HG02870 (cell line): ENCODE measurements at regions not wholly inside any gene's neighbourhood (a gene's known extent, or its start where the extent isn't known, plus 50 kb on each side); places are given as distances from the start of the nearest gene placed in this dataset.

Experiments used
- ATAC-seq: cut with Tn5 transposase; IDR thresholded peaks from one replicate; pipeline ENCODE4 v1.9.1; 2021; ENCODE audit warnings: mild to moderate bottlenecking, moderate library complexity; ENCODE audit not compliant: unreplicated experiment

DNA sequence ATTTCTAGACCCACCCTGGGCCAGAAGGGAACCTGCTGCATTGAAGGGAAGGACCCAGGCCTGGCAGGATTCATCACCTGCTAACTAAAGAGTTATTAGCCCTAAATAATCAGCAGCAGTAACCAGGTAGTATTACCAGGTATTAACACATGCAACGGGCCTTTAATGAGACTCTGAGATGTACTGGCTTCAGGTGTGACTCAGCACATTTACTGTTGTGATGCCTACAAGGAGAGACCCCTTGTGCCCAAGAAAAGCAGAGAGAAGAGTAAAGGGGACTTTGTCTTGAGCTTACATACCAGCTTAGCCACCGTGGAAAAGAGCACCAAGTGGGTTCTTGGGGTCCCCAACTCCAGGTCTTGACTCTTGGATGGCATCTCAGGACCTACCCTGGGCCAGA lies 243.1 kb upstream of the SLC39A10 start:
- no peak for ATAC-seq

DNA sequence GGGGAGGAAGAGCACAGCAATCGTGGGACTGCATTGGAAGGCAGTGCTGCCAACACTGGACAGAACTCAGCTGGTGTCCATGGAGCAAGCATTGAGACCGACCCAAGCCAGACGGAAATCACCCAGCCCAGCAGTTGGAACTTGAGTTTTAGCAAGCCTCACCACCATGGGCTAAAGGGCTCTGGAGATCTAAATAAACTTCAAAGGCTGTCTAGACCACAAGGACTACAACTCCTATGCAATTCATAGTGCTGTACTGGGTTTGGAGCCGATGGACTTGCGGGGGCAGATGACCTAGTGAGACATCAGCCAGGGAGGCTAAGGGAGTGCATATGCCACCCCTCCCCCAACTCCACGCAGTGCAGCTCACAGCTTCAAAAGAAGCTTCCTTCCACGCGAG lies 243.6 kb upstream of the SLC39A10 start:
- no peak for ATAC-seq

DNA sequence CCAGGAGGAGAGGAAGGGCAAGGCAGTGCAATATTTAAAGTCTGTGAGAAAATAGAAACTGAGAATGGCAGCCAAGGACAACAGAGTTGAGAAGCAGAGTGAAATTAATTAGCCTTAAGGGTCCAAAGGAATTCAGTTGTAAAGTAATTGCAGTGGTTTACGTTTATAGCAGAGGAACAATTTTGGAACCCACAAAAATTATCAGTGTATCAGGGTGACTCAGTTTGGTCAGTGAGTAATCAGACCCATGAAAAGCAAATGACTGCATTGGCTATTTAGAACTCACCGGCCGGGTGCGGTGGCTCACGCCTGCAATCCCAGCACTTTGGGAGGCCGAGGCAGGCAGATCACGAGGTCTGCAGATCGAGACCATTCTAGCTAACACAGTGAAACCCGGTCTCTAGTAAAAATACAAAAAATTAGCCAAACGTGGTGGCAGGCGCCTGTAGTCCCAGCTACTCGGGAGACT lies 245.8 kb upstream of the SLC39A10 start:
- no peak for ATAC-seq

DNA sequence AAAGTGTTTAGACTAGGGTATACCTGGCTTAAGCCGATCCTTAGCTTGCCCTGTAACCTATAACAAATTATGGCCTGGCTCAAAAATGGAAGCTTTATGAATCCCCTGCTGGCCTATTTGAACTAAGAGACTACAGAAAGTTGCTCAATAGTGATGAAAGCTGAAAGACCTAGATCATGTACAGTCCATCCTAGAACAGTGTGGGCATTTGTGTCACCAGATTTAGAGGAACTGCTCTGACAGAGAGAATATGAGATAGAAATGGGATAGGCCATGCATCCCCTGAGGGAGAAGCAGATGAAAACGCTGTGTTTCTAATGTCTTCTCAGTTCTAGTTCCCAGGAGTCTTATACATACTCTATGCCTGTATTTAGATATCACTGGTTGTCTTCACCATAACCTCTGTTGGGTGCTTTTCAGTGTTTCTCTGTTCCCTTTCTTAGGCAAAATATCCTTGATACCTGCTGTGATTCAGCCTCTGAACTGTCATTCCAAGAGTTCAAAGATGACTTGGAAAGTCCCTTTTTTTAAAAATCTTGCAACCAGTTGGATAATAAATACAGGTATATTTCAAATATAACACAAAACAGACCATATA lies 246.9 kb upstream of the SLC39A10 start:
- ATAC-seq = peak; percentile 79

DNA sequence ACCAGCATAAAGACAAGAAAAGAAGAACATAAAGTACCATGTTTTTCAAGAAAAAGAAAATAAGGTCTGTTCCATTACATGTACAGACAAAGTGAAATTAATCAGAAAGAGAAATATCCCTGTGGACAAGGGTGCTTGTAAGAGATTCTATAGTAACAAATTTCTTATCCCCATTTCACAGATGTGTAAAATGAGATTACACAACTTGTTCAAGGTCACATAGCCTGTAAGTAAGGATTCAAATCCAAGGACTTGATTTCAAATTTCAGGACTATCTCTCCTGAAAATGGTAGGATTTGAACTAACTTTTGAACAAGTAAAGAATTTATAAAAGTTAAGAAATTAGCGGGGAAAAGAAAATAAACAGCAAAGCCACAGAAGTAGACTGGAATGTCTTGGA lies 248.2 kb upstream of the SLC39A10 start:
- ATAC-seq = no peak

DNA sequence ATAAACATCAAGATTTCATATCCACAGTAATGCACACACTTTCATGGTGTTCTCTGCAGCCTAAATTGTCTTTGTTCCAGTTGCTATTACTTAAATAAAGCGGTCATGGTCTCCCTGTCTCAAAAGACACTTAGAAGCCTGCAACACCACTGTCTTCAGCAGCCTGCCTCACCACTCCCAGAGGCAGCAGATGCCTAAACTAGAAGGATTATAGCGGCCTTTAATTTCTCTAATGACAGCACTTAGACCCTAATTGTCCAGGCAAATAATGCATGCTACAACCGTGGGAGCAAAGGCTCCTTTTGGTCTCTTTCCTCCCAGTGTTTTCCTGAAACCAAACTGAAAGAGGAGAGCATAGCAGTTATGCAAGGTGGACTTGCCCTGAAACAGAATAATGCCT lies 248.8 kb upstream of the SLC39A10 start:
- no peak for ATAC-seq

DNA sequence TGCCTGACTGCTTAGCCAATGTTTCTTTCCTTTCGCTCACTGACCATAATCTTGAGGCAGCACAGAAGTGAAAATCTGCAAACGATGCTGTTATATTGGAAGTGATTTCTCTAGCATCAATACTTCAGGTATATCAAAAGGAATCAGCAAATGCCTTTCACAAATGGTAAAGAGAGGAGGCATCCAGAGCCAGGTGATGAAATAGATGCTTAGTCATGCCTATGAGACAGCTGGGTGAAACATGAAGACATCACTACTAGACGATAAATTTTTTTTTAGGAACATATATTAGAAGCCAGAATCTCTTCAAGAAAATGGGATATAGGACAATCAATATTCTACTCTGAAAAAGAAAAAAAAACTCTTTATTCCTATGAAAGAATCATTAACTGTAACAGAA lies 249.2 kb upstream of the SLC39A10 start:
- no peak for ATAC-seq

DNA sequence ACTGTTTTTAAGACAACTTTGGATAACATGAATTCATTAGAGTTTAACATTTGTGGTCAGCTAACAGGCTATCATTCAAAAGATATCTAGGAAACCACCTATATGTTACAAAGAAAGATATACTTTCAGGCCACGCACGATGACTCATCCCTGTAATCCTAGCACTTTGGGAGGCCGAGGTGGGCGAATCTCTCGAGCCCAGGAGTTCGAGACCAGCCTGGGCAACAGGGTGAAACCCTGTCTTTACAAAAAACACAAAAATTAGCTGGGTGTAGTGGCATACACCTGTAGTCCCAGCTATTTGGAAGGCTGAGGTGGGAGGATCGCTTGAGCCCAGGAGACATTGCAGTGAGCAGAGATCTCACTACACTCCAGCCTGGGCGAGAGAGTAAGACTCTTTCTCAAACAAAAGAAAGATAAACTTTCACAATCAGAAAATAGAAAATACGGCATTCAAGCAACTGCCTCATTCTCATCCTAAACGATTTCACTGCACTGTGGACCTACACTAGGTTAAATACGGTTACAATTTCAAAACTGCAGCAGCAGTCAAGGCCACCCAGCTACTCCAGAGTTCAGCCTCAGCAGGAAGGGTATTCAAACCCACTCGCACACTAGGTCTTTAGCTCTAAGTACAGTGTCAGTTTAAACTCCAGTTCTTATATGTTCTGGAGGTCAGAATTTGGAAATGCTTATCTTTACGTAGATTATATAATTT lies 250.0 kb upstream of the SLC39A10 start:
- ATAC-seq = no peak

DNA sequence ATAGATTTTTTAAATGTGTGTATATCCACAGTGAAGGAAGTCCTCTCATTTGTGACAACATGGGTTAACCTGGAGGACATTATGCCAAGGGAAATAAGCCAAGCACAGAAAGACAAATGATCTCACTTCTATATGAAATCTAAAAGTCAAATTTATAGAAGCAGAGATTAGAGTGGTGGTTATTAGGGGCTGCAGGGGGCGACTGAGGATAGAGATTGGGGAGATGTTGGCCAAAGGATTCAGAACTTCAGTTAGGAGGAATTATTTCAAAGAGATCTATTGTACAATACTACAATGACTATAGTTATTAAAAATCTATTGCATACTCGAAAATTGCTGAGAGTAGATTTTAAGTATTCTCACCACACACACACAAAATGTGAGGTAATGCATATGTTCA lies 252.4 kb upstream of the SLC39A10 start:
- no peak for ATAC-seq

DNA sequence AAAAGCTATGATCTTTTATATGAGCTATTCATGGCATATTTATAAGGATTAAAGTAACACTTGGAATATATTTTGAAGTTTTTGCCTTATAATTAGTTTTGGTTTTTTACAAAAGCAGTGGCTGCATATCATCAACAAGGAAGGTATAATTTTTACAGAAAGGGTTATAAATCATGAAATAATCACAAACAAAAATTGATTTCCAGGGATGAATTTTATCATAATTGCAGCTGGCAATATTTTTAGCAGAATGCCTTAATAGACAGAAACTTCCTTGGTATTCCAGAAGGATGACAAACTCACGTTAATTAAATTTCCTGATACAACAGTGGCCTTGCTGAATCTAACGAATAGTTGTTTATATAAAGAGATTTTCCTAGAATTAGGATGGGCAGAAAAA lies 260.5 kb upstream of the SLC39A10 start:
- ATAC-seq = no peak

DNA sequence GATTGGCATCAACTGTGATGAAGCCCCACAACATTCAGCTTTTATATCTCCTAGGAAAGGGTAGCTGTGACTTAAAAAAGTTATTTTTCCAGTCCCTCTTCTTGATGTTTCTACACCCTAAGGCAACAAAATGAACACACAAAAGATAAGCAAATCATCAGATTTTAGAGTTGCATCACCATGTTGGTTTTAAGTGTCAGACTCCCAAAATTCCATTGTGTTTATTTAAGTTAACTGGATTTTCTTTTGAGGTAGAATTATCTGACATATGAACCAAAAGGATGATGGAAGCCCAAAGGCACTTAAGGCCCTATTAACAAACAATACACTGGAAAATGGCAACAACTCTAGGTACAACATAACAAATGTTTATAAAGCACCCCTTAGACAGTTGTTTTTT lies 261.7 kb upstream of the SLC39A10 start:
- no peak for ATAC-seq

DNA sequence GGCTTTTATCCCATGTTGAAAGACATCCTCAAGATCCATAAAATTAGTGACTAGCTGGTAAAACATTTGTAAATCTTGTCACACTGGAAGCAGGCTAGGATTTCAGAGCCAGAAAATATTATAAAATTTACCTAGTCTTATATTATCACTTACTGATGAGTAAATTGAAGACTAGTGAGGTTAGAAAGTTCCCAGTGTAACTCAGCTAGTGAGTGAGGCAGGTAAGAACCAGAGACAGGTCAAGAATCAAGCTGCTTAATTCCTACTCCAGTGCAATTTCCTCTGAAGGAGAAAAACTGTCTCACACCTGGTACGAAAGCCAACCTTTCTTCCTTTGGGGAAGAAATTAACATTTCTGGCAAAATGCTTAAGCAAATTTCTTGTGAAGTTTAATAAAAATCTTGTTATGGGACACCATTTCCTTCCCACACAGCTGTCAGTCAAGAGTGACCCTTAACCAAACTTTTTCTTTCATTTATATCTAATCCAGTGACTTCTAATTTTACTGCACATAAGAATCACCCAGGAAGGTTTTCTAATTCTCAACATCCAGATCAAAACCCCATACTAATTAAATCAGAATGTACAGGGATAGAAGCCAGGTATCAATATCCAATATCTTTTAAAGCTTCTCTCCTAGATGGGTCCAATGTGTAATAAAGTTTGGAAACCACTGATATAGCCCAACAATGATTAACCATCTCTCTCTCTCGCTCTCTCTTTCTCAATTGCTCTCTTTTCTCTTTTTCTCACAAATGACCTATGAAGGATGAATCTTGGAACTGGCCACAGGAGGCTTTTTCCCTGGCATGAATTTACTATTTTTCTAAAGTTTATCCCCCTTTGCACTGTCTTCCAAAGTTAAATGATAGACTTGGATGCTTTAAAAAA lies 264.3 kb upstream of the SLC39A10 start:
- peak; percentile 42 for ATAC-seq

DNA sequence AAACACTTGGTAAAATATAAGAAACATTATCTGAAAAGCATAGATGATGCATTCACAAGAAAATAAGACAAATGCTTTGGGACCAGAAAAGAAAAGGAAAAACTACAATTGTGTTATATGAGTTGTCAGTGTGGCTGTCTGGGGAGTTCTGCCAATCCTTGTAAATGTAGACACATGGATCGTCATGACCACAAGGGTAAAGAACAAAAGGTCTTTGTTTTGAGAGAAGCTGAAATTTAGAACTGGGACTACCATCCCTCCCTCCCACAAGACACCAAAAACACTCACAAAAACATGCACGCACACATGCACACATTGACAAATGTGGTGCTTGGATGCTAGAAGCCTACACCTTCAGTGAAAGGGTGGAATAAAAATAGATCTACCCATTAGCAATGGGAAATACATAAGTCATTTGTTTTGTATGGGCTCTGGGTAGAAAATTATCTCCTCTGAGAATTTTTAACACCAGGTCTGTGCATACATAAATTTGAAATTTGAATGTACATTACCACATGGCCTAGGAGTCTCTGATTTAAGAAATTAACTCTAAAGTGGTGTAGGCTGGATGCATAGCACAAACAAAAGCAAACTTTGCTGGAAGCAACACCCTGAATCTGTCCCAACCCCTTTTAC lies 266.2 kb upstream of the SLC39A10 start:
- ATAC-seq = no peak

DNA sequence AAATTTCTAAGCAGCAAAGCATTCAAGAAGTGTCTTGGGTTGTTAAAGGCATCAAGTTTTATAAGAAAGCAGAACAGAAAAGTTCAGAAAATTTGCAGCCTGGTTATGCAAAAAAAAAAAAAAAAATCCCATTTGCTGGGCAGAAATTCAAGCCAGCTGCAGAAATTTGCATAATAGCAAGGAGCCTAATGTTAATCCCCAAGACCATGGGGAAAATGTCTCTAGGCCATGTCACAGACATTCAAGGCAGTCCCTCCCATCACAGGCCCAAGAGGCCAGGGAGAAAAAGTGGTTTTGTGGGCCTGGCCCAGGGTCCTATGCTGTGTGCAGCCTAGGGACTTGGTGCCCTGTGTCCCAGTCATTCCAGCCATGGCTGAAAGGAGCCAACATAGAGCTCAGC lies 269.0 kb upstream of the SLC39A10 start:
- no peak for ATAC-seq

DNA sequence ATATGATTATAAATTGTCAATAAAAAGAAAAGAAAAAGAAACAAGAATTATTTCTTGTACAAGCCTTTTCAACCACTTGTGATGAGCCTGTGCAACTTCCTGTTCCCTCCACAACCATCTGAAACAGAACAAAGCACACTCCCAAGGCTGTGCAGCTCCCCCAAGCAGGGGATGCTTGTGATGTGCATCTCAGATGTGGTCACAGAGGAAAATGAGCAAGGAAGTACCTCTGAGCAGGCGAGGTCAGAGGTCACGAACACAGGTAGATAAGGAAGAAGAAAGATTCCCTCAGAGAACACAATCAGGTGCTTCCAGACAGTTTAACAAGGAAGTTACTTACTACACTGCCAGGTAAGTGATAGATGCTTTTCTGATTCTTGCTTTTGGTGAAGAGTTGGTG lies 274.8 kb upstream of the SLC39A10 start:
- no peak for ATAC-seq

DNA sequence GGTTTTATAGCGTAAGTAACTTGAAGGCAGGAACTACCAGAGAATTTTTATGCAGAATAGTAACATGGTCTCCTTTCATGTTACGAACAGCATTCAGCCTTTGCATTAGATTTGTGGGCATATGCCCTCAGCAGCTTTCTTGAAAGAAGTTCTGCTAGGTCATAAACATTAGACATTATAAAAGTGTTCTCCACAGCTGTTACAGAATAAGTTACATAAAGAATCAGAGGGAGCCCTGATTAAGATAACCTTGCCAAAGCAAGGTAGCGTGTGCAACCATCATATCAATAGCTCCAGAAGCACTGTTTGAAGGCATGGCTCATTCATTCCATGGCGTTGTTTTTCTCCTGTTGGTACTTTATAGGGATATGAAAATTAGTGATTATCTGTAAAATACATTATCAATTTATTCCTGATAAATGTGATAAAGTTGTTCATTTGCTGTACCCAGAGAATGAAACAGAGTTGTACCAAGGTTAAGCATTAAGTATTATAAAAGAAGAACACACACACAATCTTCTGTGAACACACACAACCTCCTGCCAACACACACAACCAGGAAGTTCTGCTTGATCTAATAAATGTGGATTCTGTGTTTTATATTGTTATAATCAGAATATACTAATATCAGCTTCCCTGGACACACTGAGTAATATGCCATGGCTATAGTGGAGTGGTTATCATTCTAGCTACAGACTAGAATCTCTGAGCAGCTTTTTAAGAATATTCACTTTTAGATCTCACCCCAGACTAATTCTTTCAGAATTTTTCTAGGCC lies 286.7 kb upstream of the SLC39A10 start:
- ATAC-seq = no peak

DNA sequence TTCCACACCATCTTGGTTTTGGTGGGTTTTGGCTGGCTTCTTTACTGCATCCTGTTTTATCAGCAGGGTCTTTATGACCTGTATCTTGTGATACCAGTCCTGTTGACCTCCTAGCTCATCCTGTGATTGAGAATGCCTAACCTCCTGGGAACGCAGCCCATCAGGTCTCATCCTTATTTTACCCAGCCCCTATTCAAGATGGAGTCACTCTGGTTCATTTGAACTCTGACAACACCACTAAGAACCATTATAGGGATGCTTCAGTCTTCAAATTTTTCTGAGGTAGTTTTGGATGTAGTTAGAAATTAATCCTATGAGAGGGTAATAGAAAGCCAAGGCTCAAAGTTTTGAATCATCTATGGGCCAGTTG lies 287.8 kb upstream of the SLC39A10 start:
- no peak for ATAC-seq

DNA sequence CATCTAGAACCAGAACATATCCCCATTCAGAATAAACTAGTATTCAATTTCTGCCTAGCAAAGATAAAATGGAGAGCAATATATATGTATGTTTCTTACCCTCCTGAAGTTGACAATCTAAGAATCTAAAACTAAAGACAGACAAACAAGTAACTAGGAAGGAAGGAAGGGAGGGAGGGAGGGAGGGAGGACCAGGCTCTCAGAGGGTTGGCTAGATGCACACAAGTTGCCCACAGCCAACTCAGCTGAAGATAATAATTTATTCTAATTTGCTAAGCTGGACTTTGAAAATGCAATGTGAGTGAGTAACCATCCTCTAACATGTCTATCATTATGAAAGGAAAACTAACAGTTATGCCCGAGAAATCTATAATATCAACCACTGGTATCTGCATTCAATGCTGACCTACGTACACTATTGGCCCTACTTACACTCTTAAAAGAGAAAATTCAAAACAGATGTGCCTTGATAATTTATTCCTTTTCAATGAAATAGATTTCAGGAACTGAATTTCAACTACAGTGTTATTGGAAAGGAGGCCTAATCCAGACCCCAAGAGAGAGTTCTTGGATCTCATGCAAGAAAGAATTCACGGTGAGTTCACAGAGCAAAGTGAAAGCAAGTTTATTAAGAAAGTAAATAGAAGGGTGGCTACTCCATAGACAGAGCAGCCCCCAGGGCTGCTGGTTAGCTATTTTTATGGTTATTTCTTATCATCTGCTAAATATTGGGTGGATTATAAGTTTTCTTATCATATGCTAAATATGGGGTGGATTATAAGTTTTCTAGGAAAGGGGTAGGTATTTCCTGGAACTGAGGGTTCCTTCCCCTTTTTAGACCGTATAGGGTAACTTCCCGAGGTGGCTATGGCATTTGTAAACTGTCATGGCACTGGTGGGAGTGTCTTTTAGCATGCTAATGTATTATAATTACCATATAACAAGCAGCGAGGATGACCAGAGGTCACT lies 288.5 kb upstream of the SLC39A10 start:
- ATAC-seq = no peak

DNA sequence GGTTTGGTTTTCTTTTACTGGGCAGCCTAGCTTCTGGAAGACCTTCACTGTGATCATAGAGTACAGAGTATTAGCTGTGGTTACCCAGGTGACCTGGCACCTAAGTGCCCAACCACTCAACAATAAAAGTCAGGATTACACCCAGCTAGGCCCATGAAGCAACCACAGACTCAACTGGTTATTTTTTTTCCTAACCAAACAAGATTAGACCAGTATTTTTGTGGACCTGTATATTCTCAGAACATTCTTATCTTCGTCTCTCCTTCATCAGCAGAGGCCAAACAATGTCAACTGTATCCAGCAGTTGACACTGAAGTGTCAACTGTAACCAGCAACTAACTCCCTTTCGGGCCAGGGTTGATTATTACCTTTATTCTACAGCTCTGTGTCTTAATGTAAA lies 289.2 kb upstream of the SLC39A10 start:
- ATAC-seq = no peak
